ENCODE measurements at regions not wholly inside any gene's neighbourhood (a gene's known extent, or its start where the extent isn't known, plus 50 kb on each side); places are given as distances from the start of the nearest gene placed in this dataset.

DNA sequence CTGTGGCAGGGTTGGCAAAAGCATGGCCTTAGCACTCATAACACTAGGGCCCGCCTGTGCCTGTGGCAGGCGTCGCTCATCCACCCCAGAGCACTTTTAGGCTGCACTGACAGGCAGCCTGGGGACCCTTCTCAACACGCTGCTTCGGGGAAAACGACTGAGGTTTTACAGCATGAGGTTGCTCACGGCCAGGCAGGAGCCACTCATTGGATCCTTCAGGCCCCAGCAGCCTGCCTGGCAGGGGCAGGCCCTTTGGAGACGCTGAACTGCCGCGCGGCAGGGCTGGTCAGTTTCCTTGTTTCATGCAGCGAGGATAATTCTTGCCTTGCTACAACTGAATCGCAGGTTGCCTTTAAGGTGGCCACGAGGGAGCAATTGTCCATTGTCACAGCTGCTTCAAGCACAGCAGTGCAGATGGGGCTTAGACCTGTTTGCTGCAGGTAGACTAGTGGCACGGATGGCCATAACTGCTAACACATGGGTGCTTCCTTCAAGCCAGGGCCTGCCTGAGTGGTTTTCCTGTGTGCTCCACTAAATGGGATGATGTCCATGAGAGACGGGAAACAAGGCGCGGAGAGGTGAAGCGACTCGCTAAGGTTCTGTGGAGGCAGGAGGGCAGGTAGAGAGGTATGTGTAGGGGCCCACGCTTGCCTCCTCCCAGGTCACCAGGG is 49.9 kb upstream of the HS6ST1 start:
- DNase-seq, result no peak

DNA sequence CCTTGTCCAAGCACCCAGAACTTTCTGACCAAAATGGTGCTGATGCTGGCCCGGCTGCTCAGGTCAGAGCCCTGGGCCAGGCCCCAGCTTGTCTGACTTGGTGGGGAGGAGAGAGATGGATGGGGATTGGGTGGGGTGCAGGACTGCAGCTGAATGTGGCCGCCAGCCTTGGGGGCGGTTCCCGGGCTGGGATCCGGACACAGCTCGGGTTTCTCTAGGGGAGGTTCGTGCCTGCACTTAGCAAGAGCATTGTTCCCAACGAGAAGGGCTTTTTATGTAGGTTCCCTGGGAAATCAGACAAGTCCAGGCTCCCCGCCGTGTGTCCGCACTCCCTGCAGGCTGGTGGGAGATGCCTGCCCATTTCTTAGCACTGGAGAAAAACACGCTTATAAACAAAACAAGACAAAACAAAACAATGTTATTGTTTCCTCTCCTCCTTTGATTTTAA is 50.5 kb upstream of the HS6ST1 start:
- DNase-seq, result no peak

DNA sequence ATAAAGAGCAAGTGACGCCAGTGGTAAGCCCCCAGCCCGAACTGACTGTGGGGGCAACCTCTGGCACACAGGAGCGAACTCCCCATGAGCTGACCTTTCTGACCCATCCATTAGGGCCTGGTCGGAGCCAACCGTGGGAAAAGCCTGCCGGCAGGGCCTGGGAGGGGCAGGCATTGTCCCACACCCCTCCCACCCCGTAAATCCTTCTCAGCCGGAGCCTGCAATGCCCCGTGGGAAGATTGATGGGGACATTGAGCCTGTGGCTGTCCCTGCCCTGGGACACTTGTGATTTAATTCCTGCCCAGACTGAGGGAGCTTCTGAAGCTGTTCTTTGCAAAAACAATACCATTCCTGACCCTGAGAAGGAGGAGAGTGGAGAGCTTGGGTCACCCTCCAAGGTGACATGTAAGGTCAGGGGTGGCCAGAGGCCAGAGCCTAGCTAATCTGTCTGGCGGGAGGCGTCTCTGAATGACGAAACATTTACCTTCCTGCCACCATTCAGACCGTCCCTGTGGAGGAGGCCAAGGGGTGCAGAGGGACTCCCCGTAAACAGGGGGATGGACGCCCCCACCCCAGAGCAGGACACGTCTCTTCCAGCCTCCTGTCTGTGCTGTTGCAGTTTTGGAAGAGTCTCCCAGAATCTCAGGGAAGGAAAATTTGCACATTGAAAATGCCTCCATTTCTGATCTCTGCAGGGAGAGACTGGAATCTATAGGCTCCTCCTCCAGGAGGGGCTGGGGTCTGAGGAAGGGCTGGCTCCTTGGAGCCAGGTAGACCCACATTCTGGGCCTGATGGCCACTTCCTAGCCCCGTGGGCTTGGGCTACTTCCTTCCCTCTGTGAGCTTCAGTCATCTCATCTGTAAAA is 51.2 kb upstream of the HS6ST1 start:
- no peak for DNase-seq

DNA sequence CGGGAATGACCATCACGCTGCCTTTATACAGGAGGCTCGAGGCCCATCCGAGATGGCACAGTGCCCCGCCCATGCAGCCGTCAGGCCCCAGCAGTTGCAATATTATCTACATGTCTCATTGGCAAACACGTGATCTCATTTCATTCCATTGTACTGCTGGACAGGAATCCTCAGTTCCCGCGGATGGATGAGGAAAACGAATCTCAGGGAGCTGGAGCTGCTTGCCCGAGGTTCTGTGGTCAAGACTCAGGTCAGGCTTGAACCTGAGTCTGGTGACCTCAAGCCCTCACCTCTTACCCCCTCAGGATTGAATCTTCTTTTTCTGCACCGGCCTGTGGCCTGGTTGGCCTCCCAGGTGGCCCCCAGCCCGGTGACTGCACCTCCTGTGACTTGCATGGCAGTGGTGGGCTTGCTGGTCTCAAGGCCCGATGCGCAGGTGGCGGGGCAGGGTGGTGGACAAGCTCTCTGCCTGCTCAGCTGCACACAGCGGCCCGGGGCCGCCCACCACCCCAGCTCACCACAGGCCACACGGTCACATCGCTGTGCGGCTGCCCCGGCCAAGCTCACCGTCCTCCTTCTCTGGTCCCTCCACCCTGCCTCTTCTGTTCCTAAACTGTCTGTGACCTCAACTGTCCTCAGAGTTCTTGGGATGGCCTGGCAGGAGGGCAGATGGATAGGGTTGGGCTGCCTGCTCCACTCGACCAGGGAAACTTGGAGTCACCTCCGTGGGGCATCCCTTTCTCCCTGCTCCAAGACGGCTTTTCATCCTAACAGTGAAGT is 52.0 kb upstream of the HS6ST1 start:
- DNase-seq, result no peak

DNA sequence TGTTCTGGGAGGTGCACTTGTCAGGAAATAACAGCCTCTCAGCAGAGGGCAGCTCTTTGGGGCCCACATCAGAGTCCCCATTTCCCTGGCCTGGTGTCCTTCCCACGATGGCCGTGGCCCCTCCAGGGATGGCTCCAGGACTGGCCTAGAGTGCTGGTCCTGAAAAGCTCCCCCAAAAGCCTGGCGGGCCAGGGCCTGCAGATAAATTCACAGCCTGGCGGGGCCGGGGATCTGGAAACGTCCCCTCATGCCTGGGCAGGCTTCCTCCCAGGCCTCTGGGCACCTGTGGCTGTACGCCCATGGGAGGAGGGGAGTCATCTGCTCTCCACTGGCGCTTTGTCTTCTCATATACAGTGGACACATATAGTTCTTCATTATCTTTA is 52.6 kb upstream of the HS6ST1 start:
- DNase-seq, result no peak

DNA sequence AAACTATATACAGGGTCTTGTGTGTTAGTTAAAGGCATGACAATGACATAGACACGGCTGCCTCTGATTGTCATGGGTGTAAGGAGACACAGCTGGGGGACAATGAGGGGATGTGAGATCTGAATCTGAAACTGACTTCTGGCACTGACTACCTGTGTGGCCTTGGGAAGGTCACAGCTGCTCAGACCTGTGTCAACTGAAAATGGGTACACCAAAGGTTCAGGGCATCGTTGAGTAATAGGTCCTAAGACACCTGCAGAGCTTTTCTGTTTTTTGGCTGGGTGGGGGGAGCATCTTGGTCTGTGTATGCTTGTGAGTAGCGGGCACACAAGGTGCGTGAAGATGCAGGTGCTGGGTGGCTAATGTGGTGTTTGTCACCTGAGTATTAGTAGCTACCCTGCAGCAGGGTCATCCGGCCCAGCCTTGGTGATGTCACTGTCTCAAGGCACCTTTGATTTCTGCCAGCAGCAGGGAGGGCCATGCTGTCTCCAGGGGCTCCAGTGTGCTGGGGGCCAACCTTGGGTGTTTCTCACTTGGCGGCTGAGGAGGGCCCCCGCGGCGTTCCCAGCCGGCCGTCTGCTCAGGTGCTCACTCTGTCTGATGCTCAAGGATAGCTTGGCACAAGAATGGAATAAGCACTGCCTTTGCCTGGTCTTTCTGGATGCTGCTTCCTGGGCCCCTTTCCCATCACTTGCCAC is 53.1 kb upstream of the HS6ST1 start:
- DNase-seq, result no peak

DNA sequence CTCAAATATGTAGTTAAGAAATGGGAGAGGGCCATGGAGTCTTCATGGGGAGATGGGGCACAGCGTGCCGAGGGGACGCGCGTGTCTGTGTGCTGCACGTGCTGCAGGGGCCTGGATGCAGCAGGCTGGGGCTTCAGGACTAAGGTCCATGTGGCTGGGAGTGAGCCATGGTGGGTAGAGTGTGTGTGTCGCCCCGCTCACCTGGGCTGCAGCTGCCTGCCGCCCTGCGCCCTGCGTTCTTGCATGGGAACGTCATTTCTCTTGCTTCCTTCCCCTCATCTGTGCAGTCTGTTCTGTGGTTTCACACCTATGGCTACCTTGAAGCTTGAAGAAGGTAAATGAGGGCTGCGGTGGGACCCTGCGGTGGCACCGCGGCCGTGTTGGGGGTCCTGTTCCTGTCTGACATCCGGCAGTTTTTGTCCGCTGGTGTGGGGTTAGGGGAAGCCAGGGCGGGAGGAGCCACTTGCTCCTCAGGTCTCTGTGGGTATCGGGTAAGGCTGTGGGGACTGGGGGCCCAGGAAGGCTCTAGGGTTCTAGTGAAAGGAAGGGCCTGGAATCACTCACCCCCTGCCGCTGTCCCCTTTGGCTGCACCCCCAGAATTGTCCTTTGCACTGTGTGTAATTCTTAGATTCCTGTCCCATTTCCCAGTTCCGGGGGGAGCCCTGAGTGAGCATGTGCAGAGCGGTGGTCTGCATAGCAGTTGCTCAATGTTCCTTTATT is 54.1 kb upstream of the HS6ST1 start:
- no peak for DNase-seq

DNA sequence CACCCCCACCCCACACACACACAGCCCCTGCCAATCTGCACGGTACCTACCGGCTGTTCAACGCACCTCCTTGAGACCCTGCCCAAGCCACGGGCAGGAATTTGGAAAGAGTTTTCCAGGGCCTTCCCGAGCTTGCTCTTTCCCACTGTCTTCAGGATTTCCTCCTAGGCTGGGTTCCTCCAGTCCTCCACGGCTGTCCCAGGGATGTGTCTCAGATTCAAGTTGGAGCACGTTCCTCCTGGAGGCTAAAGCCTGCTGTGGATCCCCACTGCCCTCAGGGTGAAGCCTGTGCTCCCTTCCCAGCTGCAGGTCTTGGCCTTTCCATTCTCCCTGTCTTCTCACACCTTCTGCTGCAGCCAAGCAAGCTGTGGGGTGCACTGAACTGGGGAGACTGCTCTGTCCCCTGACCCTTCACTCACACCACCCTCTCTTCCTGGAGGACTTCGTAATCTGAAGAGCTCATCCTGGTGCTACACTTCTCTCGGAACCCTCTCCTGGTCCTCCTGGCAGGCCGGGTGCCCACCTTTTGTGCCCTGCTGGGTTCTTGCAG is 54.9 kb upstream of the HS6ST1 start:
- DNase-seq, result no peak

DNA sequence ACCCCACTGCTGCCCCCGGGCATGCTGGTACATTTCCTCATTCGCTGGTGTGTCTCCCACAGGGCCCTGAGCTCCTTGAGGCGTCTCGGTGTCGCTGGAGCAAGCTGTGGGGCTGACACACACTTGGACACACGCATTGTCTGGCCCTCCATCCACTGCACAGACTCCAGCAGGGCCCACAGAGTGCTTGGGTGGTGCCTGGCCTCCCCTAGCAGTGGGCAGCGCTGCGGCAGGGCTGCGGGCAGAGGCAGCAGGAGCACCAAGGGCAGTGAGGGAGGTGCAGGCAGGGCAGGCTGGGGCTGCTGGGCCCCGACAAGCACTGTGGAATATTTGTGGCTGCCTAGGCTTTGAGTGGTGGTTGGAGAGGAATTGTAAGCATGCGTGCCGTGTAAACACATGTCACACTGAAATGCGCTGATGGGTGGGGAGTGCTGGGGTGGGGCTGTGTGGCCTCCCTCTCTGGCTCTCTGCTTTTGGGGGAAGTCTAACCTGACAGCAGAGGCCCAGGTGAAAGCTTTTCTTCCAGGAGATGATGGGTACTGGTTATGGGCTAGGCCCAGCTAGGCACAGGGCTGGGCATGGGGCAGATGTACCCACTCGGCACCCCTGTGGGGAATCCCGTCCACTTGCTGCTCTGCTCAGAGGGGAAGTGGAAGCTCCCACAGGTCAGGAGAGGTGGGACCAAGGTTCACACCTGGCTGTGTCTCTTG is 55.5 kb upstream of the HS6ST1 start:
- DNase-seq, result no peak

DNA sequence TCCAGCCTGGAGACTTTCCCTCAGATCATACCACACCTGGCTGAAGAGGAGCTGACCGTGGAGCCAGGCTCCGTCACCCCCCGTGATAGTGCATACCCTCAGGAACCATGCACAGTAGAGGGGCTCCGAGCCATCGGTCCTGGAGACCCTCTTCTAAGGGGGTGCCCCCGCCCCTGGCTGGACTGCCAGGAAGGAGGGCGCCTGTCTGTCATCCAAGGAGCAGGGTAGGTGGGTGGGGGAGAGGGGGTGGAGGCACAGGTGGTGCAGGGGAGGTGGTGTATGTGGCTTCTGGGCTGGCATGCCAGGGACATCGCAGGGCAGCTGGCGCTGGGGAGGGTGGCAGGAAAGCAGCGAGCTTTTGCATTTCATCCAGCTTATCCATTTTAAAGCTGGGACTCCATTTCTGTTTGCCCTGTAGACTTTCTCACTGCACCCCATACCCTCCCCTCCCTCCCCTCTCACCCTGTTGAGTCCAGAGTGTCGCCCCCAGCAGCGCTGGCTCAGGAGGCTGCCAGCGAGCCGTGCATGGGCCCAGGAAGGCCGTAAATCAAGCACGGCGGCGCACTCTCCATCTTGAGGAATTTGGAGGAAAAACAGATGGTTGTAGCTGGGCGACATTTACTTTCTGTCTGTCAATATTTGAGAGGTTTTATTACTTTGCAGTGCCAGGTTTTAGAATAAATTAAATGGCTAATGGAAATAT is 56.2 kb upstream of the HS6ST1 start:
- no peak for DNase-seq

DNA sequence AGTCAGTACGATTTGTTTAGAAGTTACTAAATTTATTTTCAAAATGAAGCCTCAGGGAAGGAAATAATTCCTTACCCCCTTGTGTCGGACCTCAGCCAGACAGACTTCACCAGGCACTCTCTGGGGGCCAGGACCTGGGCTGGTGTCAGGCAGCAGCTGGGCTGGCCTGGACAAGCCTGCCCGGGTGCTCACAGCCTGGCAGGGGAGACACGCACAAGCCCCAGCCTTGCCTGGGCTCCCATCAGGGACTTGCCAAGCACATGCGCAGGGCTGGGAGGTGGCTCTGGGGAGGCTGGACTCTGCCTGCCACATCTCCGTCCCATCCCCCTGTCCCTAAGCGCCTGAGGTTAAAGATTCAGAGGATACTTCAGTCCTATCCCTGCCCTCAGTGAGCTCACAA is 56.8 kb upstream of the HS6ST1 start:
- DNase-seq, result no peak

DNA sequence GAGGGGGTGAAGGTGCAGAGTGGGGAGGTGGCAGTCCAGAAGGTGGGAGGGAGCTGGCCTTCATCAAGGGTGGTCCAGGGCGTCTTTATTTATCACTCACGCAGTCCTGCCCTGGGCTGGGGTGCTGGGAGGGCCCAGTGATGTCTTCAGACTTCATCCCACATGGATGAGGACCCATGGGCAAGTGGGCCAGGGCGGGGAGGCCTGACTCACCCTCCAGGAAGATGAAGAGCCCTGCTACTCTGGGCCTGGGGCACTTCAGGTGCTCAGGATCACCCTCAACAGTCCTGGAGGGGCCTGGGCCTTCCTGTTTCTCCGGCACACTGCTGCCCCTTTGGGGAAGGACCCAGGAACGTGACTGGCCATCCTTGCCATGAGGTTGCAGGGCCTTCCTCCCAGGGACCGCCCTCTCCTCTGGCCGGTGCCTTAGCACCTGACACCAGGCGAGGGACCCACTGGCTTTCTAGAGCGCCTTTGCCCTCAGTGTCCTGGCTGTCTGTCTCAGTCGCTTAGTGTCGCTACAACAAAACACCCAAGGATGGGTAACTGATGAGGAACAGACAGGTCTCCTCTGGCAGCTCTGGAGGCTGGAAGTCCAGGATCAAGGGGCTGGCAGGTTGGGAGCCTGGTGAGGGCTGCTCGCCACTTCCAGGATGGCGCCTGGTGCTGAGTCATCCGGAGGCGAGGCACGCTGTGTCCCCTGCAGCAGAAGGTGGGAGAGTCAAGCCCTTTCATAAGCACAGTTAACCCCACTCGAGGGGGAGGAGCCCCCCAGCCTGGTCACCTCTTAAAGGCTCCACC is 57.8 kb upstream of the HS6ST1 start:
- no peak for DNase-seq

DNA sequence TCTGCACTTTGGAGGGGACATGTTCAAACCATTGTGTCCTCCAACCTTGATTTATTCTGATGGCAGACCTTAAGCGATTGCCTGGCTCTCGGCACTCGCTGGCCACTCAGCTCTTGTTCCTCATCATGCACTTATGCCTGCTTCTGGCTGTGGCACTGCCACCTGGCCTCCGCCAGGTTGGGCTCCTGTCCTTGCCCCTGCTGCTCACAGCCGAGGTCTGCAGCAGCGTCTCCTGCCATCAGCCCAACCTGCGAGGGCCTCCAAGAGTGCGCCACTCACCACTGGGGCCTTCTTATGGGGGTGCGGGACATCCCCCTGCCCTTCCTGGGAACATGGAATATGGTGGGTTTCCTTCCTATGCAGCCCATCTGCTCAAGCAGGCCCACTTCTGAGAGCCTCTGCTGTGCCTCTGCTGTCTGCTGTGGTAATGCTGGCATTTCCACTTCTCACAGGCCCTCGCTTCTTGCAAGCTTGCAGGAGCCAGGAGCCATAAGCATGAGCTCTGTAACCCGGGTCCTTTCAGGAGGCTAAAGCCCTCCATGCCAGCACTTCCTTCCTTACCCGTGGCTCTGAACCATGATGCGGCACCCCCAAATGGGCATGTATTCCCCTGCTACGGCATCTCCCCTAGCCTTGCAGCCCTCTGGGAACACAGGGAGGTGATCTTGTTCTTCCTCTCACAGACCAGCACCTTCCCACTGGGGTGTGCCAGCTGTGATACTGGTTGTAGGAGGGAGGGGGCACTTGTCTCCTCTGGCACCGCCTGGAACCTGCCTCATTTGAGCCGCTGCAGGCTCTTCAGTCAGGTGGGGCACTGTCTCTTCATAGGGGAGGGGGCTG is 58.6 kb upstream of the HS6ST1 start:
- no peak for DNase-seq

DNA sequence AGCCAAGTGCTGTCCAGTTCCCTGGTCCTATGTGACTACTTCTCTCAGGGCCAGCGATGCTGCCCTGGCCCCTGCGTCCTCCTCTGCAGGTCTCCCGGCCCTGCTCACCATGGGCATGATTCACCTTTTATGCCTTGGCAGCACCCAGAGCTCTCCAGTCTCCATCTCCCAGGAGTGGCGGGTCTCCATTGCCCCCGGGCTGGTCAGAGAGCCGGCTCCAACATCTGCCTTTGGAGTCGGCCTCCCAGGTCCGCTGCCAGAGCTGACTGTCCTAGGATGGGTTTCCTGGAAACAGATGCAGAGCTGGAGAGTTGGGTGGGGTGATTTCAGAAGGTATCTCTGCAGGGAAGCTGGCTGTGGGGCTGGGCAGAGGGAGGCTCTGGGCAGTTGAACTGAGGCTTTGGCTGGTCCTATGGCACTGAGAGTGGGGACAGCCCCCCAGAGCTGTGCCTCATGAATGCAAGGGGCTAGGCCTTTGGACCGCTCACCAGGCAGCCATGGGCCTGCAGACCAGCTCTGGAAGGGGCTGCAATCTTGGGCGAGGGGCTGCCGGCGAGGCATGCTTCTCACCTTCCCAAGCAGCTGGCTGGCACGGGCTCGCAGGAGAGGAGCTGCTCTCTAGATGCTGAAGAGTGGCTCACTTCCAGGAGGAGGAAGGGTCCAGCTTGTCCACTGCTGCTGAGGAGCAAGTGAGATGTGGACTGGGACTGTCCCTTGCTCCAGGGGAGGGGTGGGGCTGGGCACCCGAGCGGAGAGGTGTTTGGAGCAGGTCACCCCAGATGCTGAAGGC is 59.8 kb upstream of the HS6ST1 start:
- DNase-seq, result no peak

DNA sequence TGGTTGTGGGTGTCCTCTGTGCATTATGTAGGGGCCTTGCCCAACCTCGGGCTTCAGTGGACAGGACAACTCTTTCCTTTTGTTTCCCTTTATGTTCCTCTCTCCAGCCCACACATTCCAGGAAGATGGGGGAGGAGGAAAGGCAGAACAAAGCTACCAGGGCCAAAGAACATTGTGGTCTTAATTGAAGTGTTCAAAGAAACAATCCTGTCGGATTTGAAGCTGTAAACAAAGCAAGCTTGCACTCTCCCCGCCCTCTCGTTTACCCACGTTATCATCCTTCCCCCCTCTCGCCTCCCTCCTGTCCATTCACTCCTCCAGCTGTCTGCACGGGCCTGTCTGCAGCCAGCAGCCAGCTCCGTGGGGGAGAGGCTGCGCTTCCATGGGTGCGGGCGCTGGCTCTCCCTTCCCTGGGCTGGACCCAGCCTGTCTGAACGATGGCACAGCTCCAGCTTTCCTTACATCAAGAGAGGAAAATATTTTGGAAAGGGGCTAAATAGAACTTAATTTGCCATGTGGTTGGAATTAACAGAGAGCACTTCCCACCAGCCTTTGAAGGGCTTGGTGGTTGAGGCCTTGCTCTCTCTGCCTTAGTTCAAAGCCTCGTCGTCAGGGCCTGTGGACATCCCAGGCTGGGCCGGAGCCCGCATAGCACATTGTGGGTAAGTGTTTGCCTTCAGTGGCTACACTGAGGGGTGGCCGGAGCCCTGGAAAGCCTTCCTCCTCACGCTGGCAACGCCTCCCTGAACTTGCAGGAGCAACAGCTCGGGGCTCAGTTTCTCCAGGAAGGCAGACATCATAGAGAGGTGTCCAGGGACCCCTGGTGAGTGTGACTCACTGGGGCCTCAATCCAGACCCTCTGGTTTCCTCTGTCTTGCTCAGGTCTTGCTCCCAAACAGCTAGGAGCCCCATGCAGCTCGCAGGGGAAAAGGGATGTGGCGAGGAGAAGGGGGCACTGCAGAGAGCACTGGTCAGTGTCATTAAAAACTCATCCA is 60.6 kb upstream of the HS6ST1 start:
- DNase-seq, result peak; percentile 22

DNA sequence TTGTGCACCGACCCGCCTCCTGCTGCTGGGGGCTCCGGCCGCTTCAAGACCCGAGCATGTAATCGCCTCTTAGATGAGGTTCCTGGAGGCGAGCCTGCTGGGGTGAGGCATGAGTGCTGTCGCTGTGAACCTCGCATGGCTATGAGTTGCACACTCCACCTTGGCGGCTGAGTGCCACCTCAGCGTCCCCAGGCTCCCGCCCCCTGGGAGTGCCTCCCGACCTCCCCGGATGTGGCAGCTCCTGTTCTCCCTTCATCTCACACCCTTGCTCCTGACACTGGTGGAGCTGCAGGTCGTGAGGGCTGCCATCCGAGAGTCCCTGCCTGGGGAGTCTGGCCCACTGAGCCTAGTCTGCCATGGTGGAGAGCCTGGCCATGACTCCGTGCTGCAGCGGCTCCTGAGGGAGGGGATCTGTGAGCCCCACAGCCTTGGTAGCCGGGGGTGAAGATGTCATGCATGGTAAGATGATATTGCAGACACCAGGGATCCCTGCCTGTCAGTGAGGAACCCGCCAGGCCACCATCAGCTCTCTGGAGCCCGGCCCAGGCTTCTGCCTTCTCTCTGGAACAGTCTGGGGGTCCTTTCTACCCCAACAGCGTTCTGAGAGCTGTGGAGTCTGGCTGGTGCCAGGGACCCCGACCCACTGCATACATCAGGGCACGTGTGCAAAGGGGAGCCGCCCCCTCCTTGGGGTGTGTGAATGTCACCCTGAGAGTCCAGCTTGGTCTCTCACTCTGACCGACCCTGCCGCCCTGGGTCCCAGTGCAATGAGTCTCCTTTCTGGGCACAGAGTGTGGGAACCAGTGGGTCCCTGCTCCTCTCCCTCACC is 61.6 kb upstream of the HS6ST1 start:
- no peak for DNase-seq
